GM11168 (cell line): ENCODE measurements at regions not wholly inside any gene's neighbourhood (a gene's known extent, or its start where the extent isn't known, plus 50 kb on each side); places are given as distances from the start of the nearest gene placed in this dataset.

Source experiments
- in situ Hi-C: fragments of 300-500 bp; cut with MboI; formaldehyde crosslinking; loops from one replicate; pipeline ENCODE4 v1.12.0; 2022; ENCODE audit warnings: low sequenced_read_pairs; ENCODE audit not compliant: unreplicated experiment

DNA sequence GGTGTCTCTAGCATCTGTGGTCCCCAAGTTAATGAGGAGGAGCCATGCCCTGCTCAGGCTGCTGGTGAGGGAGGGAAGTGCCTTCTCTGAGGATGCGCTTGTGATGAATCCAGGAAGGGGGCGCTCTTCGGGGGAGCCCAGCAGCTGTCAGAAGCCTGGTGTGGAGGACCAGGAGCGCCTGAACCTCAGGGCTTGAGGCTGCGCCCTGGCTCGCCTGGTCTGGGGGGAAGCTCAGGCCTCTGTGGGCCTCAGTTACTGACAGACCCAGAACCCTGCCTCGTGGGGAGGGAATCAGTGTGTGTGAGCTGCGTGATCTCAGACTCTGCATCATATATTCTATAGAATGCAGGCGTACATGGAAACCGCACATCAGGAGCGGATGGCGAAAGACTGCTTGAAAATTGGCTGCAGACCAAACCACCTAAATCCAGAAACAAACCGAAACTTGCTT is 126.1 kb downstream of the SEC14L1 start:
- in situ Hi-C loops = loop anchor here (25.0 kb wide), 1 partner anchor 405 kb away; the partner anchor contains the start of gene MGAT5B

DNA sequence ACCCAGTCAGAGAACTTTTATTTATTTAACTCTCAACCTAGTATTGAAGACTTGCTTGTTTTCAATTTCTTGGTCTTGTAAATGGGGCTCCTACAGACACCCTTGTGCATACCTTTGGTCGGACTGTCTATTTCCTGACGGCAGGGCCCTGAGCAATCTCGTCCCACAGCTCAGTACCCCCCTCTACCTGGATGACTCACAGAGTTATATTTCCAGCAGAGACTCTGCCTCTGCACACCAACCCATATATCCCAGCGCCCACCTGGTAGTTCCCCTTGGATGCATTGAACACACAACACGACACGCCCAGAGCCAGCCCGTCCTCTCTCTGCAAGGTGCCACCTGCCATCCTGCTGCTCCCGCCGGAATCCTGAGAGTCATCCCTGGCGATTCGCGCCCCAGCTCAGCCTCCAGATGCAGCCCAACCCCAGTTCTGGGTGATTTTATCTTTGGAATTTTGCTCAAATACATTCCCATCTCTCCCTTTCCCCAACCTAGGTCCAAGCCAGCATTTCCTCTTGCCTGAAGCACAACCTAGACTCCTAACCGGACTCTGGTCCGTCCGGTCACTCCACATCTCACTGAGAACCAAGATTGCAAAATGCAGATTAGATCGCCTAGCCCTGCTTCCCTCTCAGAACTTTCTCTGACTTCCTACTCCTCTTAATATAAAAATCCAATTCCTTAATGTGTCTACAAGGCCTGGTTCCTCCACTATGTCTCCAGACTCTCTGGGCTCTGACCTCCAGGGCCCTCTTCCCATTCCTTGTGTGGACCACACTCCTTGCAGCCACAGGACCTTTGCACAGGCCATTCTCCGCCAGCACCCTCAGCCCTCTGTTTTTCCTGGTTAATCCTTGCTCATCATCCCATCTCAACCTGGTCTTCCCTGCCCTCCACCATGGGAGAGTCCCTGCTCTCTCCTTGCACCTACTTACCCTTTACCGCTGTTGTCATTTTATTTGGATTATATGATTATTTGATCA is 129.2 kb downstream of the SEC14L1 start:
- in situ Hi-C loops = loop anchor here (25.0 kb wide), 1 partner anchor 408 kb away; the partner anchor contains the start of gene MGAT5B

DNA sequence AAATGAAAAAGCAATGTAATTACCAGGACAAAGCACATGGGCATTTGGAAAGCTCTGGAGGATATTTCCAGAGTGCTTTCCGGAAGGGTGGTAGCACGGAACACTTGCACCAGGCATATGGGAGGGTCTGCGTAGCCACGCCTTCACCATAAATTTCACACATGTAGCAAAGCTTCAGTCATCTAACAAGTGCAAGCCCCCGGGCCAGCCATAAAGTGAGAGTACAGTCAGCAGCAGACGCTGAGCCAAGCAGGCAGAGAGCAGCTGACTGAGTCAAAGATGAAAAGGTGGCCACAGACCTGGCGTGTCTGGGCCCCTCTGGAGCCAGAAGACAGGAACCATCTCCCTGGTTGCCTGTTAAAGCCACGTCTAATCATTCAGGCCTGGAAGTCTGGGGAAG is 130.6 kb downstream of the SEC14L1 start:
- in situ Hi-C loops = loop anchor here (25.0 kb wide), 1 partner anchor 409 kb away; the partner anchor contains the start of gene MGAT5B

- in situ Hi-C loops = loop anchor here (25.0 kb wide), 1 partner anchor 411 kb away; the partner anchor contains the start of gene MGAT5B
Observed at GRCh38 chr17:77273397-77274085, 132.8 kb downstream of the SEC14L1 start.

DNA sequence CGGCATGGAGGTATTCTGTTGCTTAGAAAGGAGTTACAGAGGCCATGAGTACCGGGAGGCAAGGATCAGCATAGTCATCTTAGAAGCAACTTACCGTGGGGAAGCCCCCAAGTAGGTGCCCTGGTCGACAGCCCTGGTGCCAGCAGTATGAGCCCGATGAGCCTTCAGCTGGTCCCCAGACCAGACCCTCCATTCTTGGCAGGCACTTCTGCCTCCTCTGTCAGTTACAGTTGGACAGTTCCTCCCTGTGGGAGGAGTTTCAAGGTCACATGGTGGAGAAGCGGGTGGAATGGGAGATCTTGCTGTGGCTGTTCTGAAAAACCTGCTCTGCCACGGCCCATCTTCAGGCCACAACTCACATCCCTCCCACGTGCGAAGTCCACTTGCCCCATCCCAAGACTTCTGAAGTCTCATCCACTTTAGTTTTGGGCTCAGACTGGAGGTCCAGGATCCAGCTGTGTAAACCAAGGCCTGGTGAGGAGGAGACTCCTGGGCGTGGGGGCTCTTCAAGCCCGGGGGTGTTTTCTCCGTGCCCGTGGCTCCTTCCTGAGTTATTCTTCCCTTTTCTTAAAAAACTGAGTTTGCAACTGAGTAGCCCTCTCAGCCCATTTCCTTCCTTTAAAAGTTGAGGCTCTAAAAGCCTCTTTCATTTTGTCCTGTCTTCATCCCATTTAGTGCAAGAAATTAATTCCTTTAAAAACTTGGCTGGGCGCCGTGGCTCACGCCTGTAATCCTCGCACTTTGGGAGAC is 133.5 kb downstream of the SEC14L1 start:
- in situ Hi-C loops = loop anchor here (25.0 kb wide), 1 partner anchor 412 kb away; the partner anchor contains the start of gene MGAT5B

DNA sequence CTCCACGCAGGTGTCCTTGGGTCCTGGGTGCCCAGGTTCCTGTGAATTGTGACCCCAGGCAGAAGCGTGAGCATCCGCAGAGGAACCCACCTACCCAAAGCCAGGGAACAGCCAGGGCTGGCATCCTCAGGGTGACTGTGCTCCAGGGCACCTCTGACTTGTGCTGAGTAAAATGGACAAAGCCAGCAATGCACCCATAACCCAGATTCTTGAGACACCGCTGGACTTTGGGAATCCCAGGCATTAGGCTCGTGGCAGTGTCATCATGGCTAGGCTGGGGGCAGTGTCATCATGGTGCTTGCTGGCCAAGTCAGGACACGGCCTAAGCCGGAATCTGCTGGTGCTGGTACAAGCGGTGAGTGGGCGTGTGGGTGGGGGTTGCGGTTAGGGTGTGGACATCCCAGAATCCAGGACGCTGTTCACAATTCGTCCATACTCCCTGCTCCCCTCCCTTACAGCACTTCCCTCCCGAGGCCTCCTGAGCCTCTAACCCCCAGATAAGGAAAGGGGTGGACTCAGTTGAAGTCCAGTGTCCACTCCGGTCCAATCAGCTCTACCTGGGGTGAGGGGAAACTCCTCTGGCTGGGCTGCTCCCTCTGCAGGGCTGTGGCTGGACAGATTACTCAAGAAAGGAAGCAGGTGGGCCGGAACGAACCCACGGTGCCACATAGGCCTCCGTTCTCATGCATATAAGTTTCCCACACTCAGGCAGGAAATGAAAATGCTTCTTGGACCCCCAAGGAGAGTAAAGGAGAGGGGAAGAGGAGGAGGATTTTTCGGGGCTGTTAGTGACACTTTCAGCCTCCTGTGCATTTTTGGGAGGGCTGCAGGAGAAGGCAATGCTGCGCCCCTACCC is 138.9 kb downstream of the SEC14L1 start:
- in situ Hi-C loops = no loop called here

- in situ Hi-C loops = no loop called here
Observed at GRCh38 chr17:77280304-77281121, 139.7 kb downstream of the SEC14L1 start.

DNA sequence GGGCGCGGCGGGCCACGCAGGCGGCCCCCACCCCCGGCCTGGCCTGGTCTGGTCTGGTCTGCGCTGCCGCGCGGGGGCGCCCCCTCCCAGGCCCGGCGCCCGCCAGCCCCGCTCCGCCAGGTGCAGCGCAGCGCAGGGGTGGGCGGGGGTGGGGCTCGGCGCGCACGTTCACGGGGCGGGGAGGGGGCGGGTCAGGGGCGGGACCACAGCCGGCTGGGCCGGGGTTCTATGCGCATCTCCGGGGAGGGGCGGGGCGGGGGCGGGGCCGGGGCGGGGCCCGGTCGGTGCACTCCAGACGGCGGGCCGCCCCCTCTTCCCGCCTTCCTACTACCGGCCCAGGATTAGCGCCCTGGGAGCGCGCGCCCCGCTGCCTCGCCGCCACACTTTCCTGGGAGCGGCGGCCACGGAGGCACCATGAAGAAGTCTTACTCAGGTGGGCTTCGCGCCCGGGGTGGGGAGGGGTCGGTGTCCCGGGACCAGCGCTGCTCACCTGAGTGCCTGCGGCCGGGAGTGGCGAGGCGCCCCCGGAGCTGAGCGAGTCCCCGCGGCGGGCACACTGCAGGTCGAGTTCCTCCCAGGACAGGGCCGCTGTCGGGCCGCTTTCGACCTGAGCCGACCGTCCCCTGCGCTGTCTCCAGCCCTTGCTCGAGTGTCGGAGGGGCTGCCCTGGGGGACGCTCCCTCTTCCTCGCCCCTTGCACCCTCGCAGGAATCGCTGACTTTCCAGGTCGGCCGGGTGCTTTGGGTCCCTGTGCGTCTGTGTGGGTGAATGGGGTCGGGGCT is 140.5 kb downstream of the SEC14L1 start:
- in situ Hi-C loops = no loop called here

- in situ Hi-C loops = no loop called here
Observed at GRCh38 chr17:77281904-77282367, 141.2 kb downstream of the SEC14L1 start.

- in situ Hi-C loops = no loop called here
Observed at GRCh38 chr17:77282524-77283515, 142.1 kb downstream of the SEC14L1 start.

DNA sequence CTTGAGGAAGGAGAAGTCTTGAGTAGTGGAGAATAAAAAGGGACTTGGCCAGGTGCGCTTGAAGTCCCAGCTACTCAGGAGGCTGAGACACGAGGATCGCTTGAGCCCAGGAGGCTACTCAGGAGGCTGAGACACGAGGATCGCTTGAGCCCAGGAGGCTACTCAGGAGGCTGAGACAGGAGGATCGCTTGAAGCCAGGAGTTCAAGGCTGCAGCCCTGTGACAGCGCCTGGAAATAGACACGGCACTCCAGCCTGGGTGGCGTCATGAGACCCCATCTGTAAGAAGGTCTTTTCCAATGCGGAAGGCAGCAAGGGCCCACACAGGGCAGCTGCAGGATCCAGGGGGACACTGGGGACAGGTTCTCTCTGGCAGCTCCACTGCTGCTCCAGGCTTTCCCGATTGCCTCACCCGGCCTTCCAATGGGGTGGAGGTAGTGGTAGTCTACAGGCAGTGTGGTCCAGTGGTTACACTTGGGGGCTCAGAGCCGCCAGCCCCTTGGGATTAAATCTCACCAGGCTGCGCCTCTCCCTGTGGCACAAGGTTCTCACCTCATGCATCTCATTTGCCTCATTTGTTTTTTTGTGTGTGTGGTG is 143.4 kb downstream of the SEC14L1 start:
- in situ Hi-C loops = no loop called here

- in situ Hi-C loops = no loop called here
Observed at GRCh38 chr17:77285594-77286390, 145.0 kb downstream of the SEC14L1 start.

DNA sequence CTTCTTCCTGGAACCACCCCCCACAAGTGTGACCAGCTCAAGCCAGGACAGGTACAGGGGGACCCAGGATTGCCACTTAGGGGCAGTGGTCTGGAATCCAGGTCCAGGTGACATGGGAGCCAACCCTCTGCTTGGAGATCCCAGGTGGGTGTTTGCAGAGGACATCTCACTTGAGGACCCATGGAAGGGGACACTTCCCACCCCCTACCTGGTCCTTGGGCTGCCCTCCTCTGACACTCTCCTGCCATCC is 145.5 kb downstream of the SEC14L1 start:
- in situ Hi-C loops = no loop called here

DNA sequence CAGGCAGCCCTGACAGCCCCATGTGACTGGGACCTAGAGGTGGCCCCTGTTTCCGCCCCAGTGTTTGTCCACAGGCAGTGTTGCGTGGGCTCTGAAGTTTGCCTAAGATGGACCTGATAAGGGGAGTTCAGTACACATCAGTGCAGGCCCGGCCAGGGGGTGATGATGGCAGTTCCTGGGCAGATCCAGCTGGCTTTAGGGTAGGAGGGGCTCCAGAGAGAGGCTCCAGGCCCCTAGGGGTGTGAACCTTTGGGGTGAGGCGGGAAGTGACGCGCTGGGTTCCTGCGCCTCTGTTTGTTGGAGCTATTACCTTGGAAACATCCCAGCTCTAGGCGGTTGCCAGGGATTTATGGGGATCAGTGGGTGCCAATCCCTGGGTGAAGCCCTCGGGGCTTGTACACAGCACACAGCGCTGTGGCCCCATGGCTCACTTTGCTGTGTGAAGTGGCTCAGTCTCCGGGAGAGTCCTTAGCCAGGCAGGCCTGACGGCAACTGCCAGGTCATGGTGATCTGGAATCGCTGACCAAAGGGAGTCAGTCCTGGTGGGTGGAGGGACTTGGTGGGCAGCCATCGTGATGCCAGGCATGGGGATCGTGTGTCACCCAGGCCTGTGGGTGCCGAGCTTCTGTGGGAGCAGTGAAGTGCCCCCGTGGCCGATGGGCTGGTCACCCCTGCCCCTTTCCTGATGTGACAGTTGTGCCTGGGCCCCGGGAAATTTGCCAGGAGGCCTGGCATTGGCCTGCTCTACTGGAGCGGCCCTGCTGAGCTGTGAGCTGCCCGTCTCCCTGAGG is 146.1 kb downstream of the SEC14L1 start:
- in situ Hi-C loops = no loop called here
